ENCODE measurements at regions not wholly inside any gene's neighbourhood (a gene's known extent, or its start where the extent isn't known, plus 50 kb on each side); places are given as distances from the start of the nearest gene placed in this dataset.
A peak's percentile ranks its signal among the peaks of the same experiment; 100 is the strongest.
"Not testable (repeated sequence)": the region's sequence is repeated elsewhere in the genome, so short reads cannot be mapped to it uniquely, and the experiment has no call there.

GRCh38 chr9:136603216-136603615 is 57.4 kb upstream of the NOTCH1 start:
- peak overlapping the region in 10 of 12 donors; percentile 31 to 81 (median 58) for H3K27ac ChIP-seq
- H3K4me3 ChIP-seq, result no peak overlapping the region
- intact Hi-C loops (cut with DNase I), result no loop called here
- no peaks in the 10 kb centered on the region for H3K27me3 ChIP-seq
- no peaks in the 10 kb centered on the region for H3K9me3 ChIP-seq
- H3K4me1 ChIP-seq, result peaks cover 9 to 53% (median 29%) of the 10 kb centered on the region in 12 donors
- ATAC-seq (no peak), DNase-seq (no peak)
- 86 to 95% (median 91%) methylated on average over 6 to 12 of the region's 12 CpGs for whole genome bisulfite sequencing, 4 donors
- H3K36me3 ChIP-seq, result no peaks in the 10 kb centered on the region
- TF ChIP-seq POLR2A (IDR thresholded peaks at IDR 0.05), result no peak
- TF ChIP-seq CTCF (IDR thresholded peaks at IDR 0.05), result no peak

GRCh38 chr9:136602193-136602885 is 56.5 kb upstream of the NOTCH1 start:
- DNase-seq (no peak), ATAC-seq (no peak)
- Histone ChIP-seq H3K4me3 (no peak overlapping the region), H3K27ac (no peak overlapping the region), H3K27me3 (no peaks in the 10 kb centered on the region), H3K36me3 (no peaks in the 10 kb centered on the region), H3K4me1 (peaks cover 9 to 60% (median 29%) of the 10 kb centered on the region in 12 donors), H3K9me3 (no peaks in the 10 kb centered on the region)
- WGBS, 4 donors, result 72 to 76% (median 75%) methylated on average over 27 to 28 of the region's 28 CpGs
- TF ChIP-seq POLR2A (IDR thresholded peaks at IDR 0.05) (no peak), CTCF (IDR thresholded peaks at IDR 0.05) (no peak)
- intact Hi-C loops (cut with DNase I), result no loop called here

- H3K4me3 ChIP-seq, H3K27me3 ChIP-seq: not testable (repeated sequence)
- H3K4me1 ChIP-seq, result peaks cover 7 to 51% (median 25%) of the 10 kb centered on the region in 12 donors
Observed at GRCh38 chr9:136601250-136601973, 55.6 kb upstream of the NOTCH1 start.

GRCh38 chr9:136599811-136600660 is 54.2 kb upstream of the NOTCH1 start:
- Histone ChIP-seq H3K4me3 (no peak overlapping the region), H3K27me3 (no peaks in the 10 kb centered on the region), H3K4me1 (peaks cover 3 to 38% (median 14%) of the 10 kb centered on the region in 12 donors), H3K36me3 (no peaks in the 10 kb centered on the region), H3K27ac (no peak overlapping the region), H3K9me3 (no peaks in the 10 kb centered on the region)
- intact Hi-C loops (cut with DNase I), result no loop called here
- 58 to 61% (median 59%) methylated on average over 27 to 29 of the region's 29 CpGs for WGBS, 4 donors
- ATAC-seq (no peak), DNase-seq (no peak)
- TF ChIP-seq CTCF (IDR thresholded peaks at IDR 0.05) (no peak), POLR2A (IDR thresholded peaks at IDR 0.05) (no peak)

More at GRCh38 chr9:136601250-136601973, 55.6 kb upstream of the NOTCH1 start:
- WGBS, 4 donors, result 84 to 89% (median 87%) methylated on average over 29 to 31 of the region's 31 CpGs
- ATAC-seq; H3K27ac ChIP-seq; intact Hi-C loops (cut with DNase I); H3K9me3 ChIP-seq; DNase-seq; H3K36me3 ChIP-seq: not testable (repeated sequence)

Measured in heart left ventricle (tissue), 16 donors.